ENCODE measurements at regions not wholly inside any gene's neighbourhood (a gene's known extent, or its start where the extent isn't known, plus 50 kb on each side); places are given as distances from the start of the nearest gene placed in this dataset.

DNA sequence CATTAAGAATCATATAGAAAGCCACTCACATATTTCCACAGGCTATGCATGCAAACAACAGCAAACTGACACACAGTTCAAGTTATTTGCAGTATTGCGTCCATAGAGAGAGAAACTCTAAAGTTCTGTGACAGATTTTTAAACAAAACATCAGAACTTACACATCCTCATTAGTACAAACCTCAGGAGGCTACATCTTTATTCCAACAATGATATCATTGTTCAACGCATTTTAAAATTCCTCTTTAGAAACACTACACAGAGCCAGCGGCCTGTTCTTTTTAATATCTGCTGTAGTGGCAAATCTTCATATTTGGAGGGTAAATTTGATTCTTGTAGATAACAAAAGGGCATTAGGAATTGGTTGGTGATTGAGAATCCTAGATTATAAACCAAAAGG lies 55.9 kb upstream of the NFE2L3 start:
- H3K36me3 ChIP-seq (ENCODE audit: insufficient read depth, low read length) = no peaks in the 10 kb centered on the region
- no peaks in the 10 kb centered on the region for H3K9me3 ChIP-seq (ENCODE audit: low read length)
- no peak overlapping the region for H2AFZ ChIP-seq (ENCODE audit: low read length)
- no peaks in the 10 kb centered on the region for H3K9me2 ChIP-seq (replicated peaks; ENCODE audit: insufficient read depth, low read length)
- H3K79me2 ChIP-seq (ENCODE audit: low read length) = no peaks in the 10 kb centered on the region
- no peaks in the 10 kb centered on the region for H4K20me1 ChIP-seq (ENCODE audit: insufficient read depth, low read depth, low read length)
- no peak overlapping the region for H3K9ac ChIP-seq (ENCODE audit: low read length)
- H3K4me3 ChIP-seq (ENCODE audit: low read length) = no peak overlapping the region
- no peaks in the 10 kb centered on the region for H3K27me3 ChIP-seq (ENCODE audit: low read length)
- no peak overlapping the region for H3K27ac ChIP-seq (ENCODE audit: low read length)
- no peaks in the 10 kb centered on the region; the same call in 1 of the 2 replicates for H3K4me1 ChIP-seq (ENCODE audit: low read length)
- H3K4me2 ChIP-seq (ENCODE audit: low read depth, low read length, poor library complexity, severe bottlenecking) = no peak overlapping the region
- DNase-seq = no peak

DNA sequence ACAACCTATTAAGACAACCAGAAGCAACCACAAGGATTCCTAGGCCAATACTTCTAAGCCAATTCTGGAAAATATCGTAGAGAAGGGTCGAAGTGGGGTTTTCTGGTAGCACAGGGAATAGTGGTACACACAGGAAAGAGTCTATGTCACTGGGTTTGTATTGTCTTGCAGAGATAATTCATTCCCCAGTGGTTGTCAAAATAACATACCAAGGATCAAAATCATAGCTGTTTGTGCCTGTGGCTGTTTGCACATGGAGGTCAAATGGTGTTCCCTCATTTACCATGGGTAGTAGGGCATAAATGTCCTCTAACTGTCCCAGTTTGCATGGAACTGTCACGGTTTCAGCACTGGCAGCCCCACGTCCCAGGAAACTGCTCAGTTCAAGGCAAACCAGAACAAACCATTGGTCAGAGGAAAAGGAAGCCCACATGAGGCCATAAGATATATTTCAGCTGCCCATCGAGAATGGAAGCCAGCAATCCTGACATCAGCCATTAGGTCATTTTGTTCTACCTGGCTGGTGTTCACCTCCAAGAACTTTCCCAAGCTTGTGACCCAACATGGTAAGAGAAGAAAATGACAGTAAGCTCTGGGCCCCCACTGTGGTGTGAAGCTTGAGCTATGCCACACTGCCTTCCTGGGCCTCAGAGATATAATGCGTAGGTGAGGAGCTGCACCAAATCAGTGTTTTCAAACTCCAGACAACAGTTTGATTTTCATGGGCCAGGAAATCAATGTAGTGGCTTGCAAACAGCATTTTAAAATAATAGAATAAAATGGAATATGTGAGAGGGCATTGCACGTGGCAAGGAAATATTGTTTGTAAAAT lies 53.9 kb upstream of the NFE2L3 start:
- no peaks in the 10 kb centered on the region for H4K20me1 ChIP-seq (ENCODE audit: insufficient read depth, low read depth, low read length)
- no peaks in the 10 kb centered on the region for H3K79me2 ChIP-seq (ENCODE audit: low read length)
- H3K9ac ChIP-seq (ENCODE audit: low read length) = no peak overlapping the region
- no peaks in the 10 kb centered on the region for H3K4me1 ChIP-seq (ENCODE audit: low read length)
- no peaks in the 10 kb centered on the region for H3K9me3 ChIP-seq (ENCODE audit: low read length)
- H3K27ac ChIP-seq (ENCODE audit: low read length) = no peak overlapping the region
- H3K4me3 ChIP-seq (ENCODE audit: low read length) = no peak overlapping the region
- H3K27me3 ChIP-seq (ENCODE audit: low read length) = no peaks in the 10 kb centered on the region
- no peaks in the 10 kb centered on the region for H3K9me2 ChIP-seq (replicated peaks; ENCODE audit: insufficient read depth, low read length)
- H2AFZ ChIP-seq (ENCODE audit: low read length) = no peak overlapping the region
- no peaks in the 10 kb centered on the region for H3K36me3 ChIP-seq (ENCODE audit: insufficient read depth, low read length)
- H3K4me2 ChIP-seq (ENCODE audit: low read depth, low read length, poor library complexity, severe bottlenecking) = no peak overlapping the region
- DNase-seq = no peak

DNA sequence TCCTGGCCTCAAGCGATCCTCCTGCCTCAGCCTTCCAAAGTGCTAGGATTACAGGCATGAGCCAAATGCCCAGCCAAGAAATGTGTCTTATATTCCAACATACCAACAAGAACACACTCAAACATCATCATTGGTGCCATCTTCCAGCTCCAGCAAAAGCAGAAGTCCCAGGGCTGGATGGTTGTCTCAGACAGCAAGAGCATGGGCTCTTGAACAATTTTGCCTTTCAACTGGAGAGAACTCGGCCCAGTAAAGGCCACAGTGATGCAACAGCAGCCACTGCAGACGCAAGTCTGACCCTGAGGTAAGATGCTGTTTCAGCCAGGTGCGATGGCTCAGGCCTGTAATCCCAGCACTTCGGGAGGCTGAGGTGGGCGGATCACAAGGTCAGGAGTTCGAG lies 52.8 kb upstream of the NFE2L3 start:
- no peaks in the 10 kb centered on the region for H3K36me3 ChIP-seq (ENCODE audit: insufficient read depth, low read length)
- no peak overlapping the region for H3K27ac ChIP-seq (ENCODE audit: low read length)
- H3K9ac ChIP-seq (ENCODE audit: low read length) = no peak overlapping the region
- H3K9me3 ChIP-seq (ENCODE audit: low read length) = no peaks in the 10 kb centered on the region
- no peak overlapping the region for H3K4me2 ChIP-seq (ENCODE audit: low read depth, low read length, poor library complexity, severe bottlenecking)
- H3K4me3 ChIP-seq (ENCODE audit: low read length) = no peak overlapping the region
- no peaks in the 10 kb centered on the region for H3K27me3 ChIP-seq (ENCODE audit: low read length)
- no peaks in the 10 kb centered on the region for H3K79me2 ChIP-seq (ENCODE audit: low read length)
- no peaks in the 10 kb centered on the region for H3K4me1 ChIP-seq (ENCODE audit: low read length)
- no peak overlapping the region for H2AFZ ChIP-seq (ENCODE audit: low read length)
- no peaks in the 10 kb centered on the region for H4K20me1 ChIP-seq (ENCODE audit: insufficient read depth, low read depth, low read length)
- no peak for DNase-seq
- H3K9me2 ChIP-seq (replicated peaks; ENCODE audit: insufficient read depth, low read length) = no peaks in the 10 kb centered on the region

DNA sequence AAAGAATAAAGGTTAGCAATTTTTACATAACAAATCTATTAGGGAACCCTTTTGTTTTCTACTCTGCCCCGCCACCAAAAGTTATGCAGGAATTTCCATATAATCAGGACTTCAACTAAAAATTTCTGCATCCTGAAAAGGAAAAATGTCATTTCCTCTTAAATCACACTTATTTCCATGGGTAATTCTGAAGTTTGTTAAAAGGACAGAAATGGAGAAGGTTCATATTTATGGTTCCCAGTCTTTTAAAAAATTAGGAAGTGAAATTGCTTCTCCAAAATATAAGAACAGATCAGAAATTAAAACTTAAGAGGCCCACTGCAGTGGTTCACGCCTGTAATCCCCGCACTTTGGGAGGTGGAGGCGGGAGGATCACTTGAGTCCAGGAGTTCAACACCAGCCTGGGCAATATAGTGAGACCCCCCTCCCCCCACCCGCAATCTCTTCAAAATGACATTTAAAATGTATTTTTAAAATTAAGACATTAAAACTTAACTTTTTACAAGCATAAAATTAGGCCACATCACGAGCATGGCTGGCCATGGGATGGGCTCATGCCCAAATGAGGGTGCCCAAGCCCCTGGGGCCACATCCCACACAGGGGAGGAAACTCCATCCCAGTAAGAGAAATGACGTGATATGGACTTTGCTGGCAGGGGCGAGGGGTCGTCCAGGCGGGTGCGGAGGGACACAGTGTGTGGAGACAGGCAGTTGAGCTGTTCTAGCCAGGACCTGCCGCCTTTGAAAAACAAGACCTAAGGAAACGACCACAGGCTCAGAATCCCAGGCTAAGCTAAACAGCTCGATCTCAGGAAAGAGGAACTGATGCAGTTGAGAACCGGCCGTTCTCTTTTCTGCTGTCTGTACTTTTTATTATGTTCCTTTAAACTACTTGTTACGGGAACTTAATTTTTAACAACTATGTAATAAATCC lies 51.3 kb upstream of the NFE2L3 start:
- DNase-seq = no peak
- Histone ChIP-seq H3K9me3 (ENCODE audit: low read length) (no peaks in the 10 kb centered on the region), H2AFZ (ENCODE audit: low read length) (no peak overlapping the region), H3K4me3 (ENCODE audit: low read length) (no peak overlapping the region), H3K9ac (ENCODE audit: low read length) (no peak overlapping the region), H3K27me3 (ENCODE audit: low read length) (no peaks in the 10 kb centered on the region), H3K79me2 (ENCODE audit: low read length) (no peaks in the 10 kb centered on the region), H4K20me1 (ENCODE audit: insufficient read depth, low read depth, low read length) (no peaks in the 10 kb centered on the region), H3K4me2 (ENCODE audit: low read depth, low read length, poor library complexity, severe bottlenecking) (no peak overlapping the region), H3K9me2 (replicated peaks; ENCODE audit: insufficient read depth, low read length) (no peaks in the 10 kb centered on the region), H3K27ac (ENCODE audit: low read length) (no peak overlapping the region), H3K36me3 (ENCODE audit: insufficient read depth, low read length) (no peaks in the 10 kb centered on the region), H3K4me1 (ENCODE audit: low read length) (no peaks in the 10 kb centered on the region)

DNA sequence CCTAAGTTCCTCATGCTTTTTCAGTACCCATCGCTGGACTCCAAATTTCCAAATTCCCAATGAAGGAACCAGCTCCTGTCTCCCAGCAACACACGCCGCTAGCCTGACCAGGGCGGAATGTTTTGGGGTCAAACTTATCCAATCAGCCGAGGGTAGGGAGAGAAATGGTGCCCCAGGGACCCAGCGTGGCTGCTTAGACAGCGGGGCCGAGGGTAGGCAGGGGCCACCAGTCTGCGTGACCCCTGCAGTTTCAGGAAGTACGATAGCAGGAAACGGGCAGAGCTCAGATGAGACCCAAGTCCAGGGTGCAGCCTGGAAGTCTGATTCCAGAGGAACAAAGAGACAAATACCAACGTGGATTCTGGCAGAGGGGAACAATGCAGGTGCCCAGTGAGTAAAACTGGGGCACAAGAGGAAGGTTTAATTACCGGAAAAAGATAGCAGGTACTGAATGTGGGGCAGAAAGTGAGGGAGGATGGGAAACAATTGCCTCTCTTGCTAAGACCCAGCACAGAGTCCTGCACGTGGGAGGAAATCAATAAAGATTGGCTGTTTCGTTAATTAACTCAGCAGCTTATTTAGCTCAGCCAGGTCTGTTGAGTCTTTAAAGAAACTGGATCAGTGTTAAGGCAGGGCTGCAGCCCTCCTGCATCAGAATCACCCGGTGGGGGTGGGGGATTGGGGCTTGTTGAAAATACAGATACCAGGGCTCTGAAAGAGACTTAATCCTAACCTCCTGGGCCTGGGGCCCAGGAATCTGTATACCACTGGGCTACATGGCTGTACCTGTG lies 50.4 kb upstream of the NFE2L3 start:
- Histone ChIP-seq H3K9ac (ENCODE audit: low read length) (no peak overlapping the region), H3K79me2 (ENCODE audit: low read length) (no peaks in the 10 kb centered on the region), H4K20me1 (ENCODE audit: insufficient read depth, low read depth, low read length) (no peaks in the 10 kb centered on the region), H2AFZ (ENCODE audit: low read length) (no peak overlapping the region), H3K27ac (ENCODE audit: low read length) (no peak overlapping the region), H3K4me2 (ENCODE audit: low read depth, low read length, poor library complexity, severe bottlenecking) (no peak overlapping the region), H3K9me3 (ENCODE audit: low read length) (no peaks in the 10 kb centered on the region), H3K4me1 (ENCODE audit: low read length) (no peaks in the 10 kb centered on the region), H3K27me3 (ENCODE audit: low read length) (no peaks in the 10 kb centered on the region), H3K4me3 (ENCODE audit: low read length) (no peak overlapping the region), H3K36me3 (ENCODE audit: insufficient read depth, low read length) (no peaks in the 10 kb centered on the region), H3K9me2 (replicated peaks; ENCODE audit: insufficient read depth, low read length) (no peaks in the 10 kb centered on the region)
- DNase-seq = no peak

DNA sequence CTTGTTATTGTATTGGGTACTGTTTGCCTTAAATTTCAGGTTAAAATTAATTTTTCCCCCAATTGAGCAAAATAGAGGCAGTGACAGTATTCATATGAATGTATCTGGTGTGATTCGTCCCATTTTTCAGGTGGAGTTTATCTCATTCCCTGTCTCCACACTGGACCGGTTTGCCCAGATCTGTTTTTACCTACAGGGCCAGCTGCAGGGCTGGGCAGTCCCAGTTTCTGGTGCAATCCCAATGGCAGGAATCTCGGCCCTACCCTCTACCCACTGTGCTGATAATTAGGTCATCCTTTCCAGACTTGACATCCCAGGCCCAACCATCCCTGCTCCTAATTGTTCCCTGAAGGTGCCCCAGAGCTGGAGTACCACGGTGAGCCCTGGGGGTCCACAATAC lies 49.8 kb upstream of the NFE2L3 start:
- Histone ChIP-seq H3K9me3 (ENCODE audit: low read length) (no peaks in the 10 kb centered on the region), H3K27me3 (ENCODE audit: low read length) (no peaks in the 10 kb centered on the region), H3K9ac (ENCODE audit: low read length) (no peak overlapping the region), H3K27ac (ENCODE audit: low read length) (no peak overlapping the region), H3K4me2 (ENCODE audit: low read depth, low read length, poor library complexity, severe bottlenecking) (no peak overlapping the region), H3K9me2 (replicated peaks; ENCODE audit: insufficient read depth, low read length) (no peaks in the 10 kb centered on the region), H2AFZ (ENCODE audit: low read length) (no peak overlapping the region), H3K4me1 (ENCODE audit: low read length) (no peaks in the 10 kb centered on the region), H3K4me3 (ENCODE audit: low read length) (no peak overlapping the region), H3K79me2 (ENCODE audit: low read length) (no peaks in the 10 kb centered on the region), H3K36me3 (ENCODE audit: insufficient read depth, low read length) (no peaks in the 10 kb centered on the region), H4K20me1 (ENCODE audit: insufficient read depth, low read depth, low read length) (no peaks in the 10 kb centered on the region)
- no peak for DNase-seq
